ENCODE measurements at regions not wholly inside any gene's neighbourhood (a gene's known extent, or its start where the extent isn't known, plus 50 kb on each side); places are given as distances from the start of the nearest gene placed in this dataset.
"Not testable (repeated sequence)": the region's sequence is repeated elsewhere in the genome, so short reads cannot be mapped to it uniquely, and the experiment has no call there.

- DNase-seq (ENCODE audit: low spot score), result no peak
These were observed 84.7 kb downstream of the IRX5 start for GRCh38 chr16:55015181-55015913.

GRCh38 chr16:55016515-55016914, 85.8 kb downstream of the IRX5 start:
- DNase-seq (ENCODE audit: low spot score), result no peak

GRCh38 chr16:55017321-55017720, 86.7 kb downstream of the IRX5 start:
- DNase-seq (ENCODE audit: low spot score), result no peak

GRCh38 chr16:55018881-55019280, 88.2 kb downstream of the IRX5 start:
- no peak for DNase-seq (ENCODE audit: low spot score)

GRCh38 chr16:55019419-55020131, 88.9 kb downstream of the IRX5 start:
- DNase-seq (ENCODE audit: low spot score), result no peak

GRCh38 chr16:55021595-55022475, 91.2 kb downstream of the IRX5 start:
- DNase-seq (ENCODE audit: low spot score), result no peak

- not testable (repeated sequence) for DNase-seq (ENCODE audit: low spot score)
These were observed 96.6 kb downstream of the IRX5 start for GRCh38 chr16:55027260-55027659.

GRCh38 chr16:55029509-55029908, 98.8 kb downstream of the IRX5 start:
- no peak for DNase-seq (ENCODE audit: low spot score)

- no peak for DNase-seq (ENCODE audit: low spot score)
These were observed 100.3 kb downstream of the IRX5 start for GRCh38 chr16:55030944-55031343.

GRCh38 chr16:55031481-55031880, 100.8 kb downstream of the IRX5 start:
- DNase-seq (ENCODE audit: low spot score), result no peak

- DNase-seq (ENCODE audit: low spot score), result peak; percentile 73
These were observed 102.8 kb downstream of the IRX5 start for GRCh38 chr16:55033225-55034156.

- peak; percentile 35 for DNase-seq (ENCODE audit: low spot score)
These were observed 104.4 kb downstream of the IRX5 start for GRCh38 chr16:55035029-55035428.

- peak; percentile 33 for DNase-seq (ENCODE audit: low spot score)
These were observed 105.3 kb downstream of the IRX5 start for GRCh38 chr16:55035956-55036355.

- DNase-seq (ENCODE audit: low spot score), result peak; percentile 82
These were observed 105.7 kb downstream of the IRX5 start for GRCh38 chr16:55036371-55036821.

- peak; percentile 33 for DNase-seq (ENCODE audit: low spot score)
These were observed 106.4 kb downstream of the IRX5 start for GRCh38 chr16:55037046-55037445.

GRCh38 chr16:55037966-55038365, 107.3 kb downstream of the IRX5 start:
- DNase-seq (ENCODE audit: low spot score), result no peak

- no peak for DNase-seq (ENCODE audit: low spot score)
These were observed 108.4 kb downstream of the IRX5 start for GRCh38 chr16:55039042-55039441.

- DNase-seq (ENCODE audit: low spot score), result no peak
These were observed 108.8 kb downstream of the IRX5 start for GRCh38 chr16:55039511-55039910.

GRCh38 chr16:55039931-55040330, 109.3 kb downstream of the IRX5 start:
- peak; percentile 43 for DNase-seq (ENCODE audit: low spot score)

GRCh38 chr16:55040366-55041086, 109.9 kb downstream of the IRX5 start:
- peak; percentile 49 for DNase-seq (ENCODE audit: low spot score)

Data from mesenteric fat pad (tissue), 1 donor.